ENCODE measurements at regions not wholly inside any gene's neighbourhood (a gene's known extent, or its start where the extent isn't known, plus 50 kb on each side); places are given as distances from the start of the nearest gene placed in this dataset.

DNA sequence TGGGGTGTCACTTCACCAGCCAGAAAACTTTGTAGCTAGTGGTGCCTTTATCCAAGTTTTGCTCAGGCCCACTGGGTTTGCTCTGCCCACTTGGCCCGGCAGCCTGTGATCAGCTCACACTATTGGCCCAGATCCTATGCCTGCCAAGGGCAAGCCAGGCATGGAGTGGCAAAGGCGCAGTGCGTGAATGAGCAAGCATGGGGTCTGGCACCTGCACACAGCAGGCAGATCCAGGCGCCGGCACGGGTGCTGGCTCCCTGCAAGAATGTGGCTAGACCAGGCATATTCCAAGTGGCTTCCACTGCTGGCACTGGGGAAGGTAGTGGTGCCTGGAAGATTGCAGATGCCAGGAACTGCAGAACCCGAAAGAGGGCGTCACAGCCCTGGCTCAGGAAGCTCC, 346.9 kb downstream of the LMBRD1 start:
- peaks cover 48% of the 10 kb centered on the region for H3K9me3 Mint-ChIP-seq
- no peak for TF ChIP-seq ZNF317 (CRISPR knock-in tag; IDR thresholded peaks at IDR 0.05; ENCODE audit: borderline replicate concordance, low read depth)
- no peak for TF ChIP-seq CREB1 (CRISPR knock-in tag; IDR thresholded peaks at IDR 0.05)
- TF ChIP-seq, protein P1, sequence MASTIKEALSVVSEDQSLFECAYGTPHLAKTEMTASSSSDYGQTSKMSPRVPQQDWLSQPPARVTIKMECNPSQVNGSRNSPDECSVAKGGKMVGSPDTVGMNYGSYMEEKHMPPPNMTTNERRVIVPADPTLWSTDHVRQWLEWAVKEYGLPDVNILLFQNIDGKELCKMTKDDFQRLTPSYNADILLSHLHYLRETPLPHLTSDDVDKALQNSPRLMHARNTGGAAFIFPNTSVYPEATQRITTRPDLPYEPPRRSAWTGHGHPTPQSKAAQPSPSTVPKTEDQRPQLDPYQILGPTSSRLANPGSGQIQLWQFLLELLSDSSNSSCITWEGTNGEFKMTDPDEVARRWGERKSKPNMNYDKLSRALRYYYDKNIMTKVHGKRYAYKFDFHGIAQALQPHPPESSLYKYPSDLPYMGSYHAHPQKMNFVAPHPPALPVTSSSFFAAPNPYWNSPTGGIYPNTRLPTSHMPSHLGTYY (CRISPR knock-in tag; IDR thresholded peaks at IDR 0.05): no peak
- TF ChIP-seq FOXJ3 (CRISPR knock-in tag; IDR thresholded peaks at IDR 0.05; ENCODE audit: borderline replicate concordance): no peak
- TF ChIP-seq, protein P2, sequence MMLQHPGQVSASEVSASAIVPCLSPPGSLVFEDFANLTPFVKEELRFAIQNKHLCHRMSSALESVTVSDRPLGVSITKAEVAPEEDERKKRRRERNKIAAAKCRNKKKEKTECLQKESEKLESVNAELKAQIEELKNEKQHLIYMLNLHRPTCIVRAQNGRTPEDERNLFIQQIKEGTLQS (CRISPR knock-in tag; conservative IDR thresholded peaks at IDR 0.05): no peak
- no peak for TF ChIP-seq PRRX2 (CRISPR knock-in tag; IDR thresholded peaks at IDR 0.05)
- TF ChIP-seq SP1 (CRISPR knock-in tag; conservative IDR thresholded peaks at IDR 0.05): no peak
- TF ChIP-seq GABPB1 (CRISPR knock-in tag; IDR thresholded peaks at IDR 0.05): no peak
- TF ChIP-seq, protein P3, sequence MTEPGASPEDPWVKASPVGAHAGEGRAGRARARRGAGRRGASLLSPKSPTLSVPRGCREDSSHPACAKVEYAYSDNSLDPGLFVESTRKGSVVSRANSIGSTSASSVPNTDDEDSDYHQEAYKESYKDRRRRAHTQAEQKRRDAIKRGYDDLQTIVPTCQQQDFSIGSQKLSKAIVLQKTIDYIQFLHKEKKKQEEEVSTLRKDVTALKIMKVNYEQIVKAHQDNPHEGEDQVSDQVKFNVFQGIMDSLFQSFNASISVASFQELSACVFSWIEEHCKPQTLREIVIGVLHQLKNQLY (CRISPR knock-in tag; IDR thresholded peaks at IDR 0.05): no peak
- TF ChIP-seq HMGA2 (CRISPR knock-in tag; IDR thresholded peaks at IDR 0.05): no peak
- no peak for TF ChIP-seq NFE2L1 (CRISPR knock-in tag; IDR thresholded peaks at IDR 0.05)
- TF ChIP-seq USF1 (CRISPR knock-in tag; IDR thresholded peaks at IDR 0.05): no peak
- TF ChIP-seq CREM (CRISPR knock-in tag; IDR thresholded peaks at IDR 0.05): no peak
- no peak for TF ChIP-seq NR3C1 (CRISPR knock-in tag; conservative IDR thresholded peaks at IDR 0.05; ENCODE audit: low read depth)
- TF ChIP-seq NFATC4 (CRISPR knock-in tag; IDR thresholded peaks at IDR 0.05): no peak
- no peak for TF ChIP-seq GTF2I (CRISPR knock-in tag; conservative IDR thresholded peaks at IDR 0.05)
- no peak for TF ChIP-seq ZNF396 (CRISPR knock-in tag; IDR thresholded peaks at IDR 0.05; ENCODE audit: borderline replicate concordance)
- no peak for TF ChIP-seq NFYB (CRISPR knock-in tag; conservative IDR thresholded peaks at IDR 0.05; ENCODE audit: low read depth)
- TF ChIP-seq, protein P4, sequence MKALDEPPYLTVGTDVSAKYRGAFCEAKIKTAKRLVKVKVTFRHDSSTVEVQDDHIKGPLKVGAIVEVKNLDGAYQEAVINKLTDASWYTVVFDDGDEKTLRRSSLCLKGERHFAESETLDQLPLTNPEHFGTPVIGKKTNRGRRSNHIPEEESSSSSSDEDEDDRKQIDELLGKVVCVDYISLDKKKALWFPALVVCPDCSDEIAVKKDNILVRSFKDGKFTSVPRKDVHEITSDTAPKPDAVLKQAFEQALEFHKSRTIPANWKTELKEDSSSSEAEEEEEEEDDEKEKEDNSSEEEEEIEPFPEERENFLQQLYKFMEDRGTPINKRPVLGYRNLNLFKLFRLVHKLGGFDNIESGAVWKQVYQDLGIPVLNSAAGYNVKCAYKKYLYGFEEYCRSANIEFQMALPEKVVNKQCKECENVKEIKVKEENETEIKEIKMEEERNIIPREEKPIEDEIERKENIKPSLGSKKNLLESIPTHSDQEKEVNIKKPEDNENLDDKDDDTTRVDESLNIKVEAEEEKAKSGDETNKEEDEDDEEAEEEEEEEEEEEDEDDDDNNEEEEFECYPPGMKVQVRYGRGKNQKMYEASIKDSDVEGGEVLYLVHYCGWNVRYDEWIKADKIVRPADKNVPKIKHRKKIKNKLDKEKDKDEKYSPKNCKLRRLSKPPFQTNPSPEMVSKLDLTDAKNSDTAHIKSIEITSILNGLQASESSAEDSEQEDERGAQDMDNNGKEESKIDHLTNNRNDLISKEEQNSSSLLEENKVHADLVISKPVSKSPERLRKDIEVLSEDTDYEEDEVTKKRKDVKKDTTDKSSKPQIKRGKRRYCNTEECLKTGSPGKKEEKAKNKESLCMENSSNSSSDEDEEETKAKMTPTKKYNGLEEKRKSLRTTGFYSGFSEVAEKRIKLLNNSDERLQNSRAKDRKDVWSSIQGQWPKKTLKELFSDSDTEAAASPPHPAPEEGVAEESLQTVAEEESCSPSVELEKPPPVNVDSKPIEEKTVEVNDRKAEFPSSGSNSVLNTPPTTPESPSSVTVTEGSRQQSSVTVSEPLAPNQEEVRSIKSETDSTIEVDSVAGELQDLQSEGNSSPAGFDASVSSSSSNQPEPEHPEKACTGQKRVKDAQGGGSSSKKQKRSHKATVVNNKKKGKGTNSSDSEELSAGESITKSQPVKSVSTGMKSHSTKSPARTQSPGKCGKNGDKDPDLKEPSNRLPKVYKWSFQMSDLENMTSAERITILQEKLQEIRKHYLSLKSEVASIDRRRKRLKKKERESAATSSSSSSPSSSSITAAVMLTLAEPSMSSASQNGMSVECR (CRISPR knock-in tag; IDR thresholded peaks at IDR 0.05; ENCODE audit: borderline replicate concordance): no peak
- TF ChIP-seq EMX1 (CRISPR knock-in tag; IDR thresholded peaks at IDR 0.05): no peak
- no peak for ATAC-seq
- no peak for DNase-seq (ENCODE audit: low spot score)
- H3K27me3 Mint-ChIP-seq (ENCODE audit: low read depth): no peaks in the 10 kb centered on the region
- POLR2A ChIA-PET: no interaction called here
- peaks cover 17% of the 10 kb centered on the region for H3K36me3 Mint-ChIP-seq
- H3K4me1 Mint-ChIP-seq: peaks cover 6% of the 10 kb centered on the region; the same call in 1 of the 2 replicates
- CTCF ChIA-PET: no interaction called here
- no peak overlapping the region for H3K27ac Mint-ChIP-seq
- no peak overlapping the region for H3K4me3 Mint-ChIP-seq

Data from WTC11 (cell line).